Endometrial microvascular endothelial cells (primary cell): ENCODE measurements at regions not wholly inside any gene's neighbourhood (a gene's known extent, or its start where the extent isn't known, plus 50 kb on each side); places are given as distances from the start of the nearest gene placed in this dataset.

Experiments
- in situ Hi-C: cut with HindIII; loops from 2 replicates; pipeline ENCODE4 v1.10.0; 2017; ENCODE audit warnings: low sequenced_read_pairs, low pct_unique_long_range_greater_than_20kb; ENCODE audit errors: inconsistent ontology term

DNA sequence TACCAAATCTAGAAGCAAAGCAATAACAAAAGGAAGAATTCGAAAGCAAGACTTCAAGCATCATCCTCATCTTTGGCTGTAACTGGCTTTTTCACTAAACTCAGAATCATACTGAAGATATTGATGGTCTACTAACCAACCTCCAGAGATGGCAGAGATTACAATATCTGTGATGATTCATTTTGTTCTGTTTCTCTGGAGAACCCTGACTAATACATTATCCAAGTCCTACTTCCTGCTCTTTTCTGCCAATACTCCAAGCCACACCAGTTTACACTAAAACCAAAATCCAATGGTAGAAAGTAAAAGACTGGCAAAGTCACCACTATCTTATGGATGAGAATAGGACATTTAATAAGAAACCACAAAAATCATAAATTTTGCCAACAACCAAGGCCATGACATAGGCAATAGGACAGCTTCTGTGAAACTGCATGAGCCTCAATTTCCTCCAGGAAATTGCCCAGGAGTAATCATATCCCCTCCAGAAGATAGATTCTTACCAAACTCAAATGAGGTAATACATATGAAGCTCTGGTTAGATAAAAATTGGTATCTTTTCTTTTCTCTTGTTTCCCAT lies 159.8 kb downstream of the METTL4 start:
- in situ Hi-C loops = no loop called here

DNA sequence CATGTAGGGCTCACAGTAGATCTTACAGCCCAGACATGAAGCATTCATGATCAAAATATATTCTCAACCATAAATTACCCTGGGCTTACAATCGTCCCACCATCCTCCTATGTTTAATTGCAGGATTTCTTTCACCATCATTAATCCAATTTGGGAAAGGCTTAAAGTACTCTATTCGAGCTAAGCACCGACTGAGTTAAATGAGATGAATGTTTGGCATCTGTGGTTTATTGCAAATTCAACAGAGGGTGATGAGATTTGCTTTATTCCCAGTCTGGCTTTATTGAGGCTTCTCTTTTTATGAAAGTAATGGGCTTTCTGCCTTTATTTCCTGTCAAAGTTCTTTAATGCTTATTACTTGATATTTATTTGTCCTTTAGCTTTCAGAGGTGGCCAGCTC lies 159.0 kb downstream of the METTL4 start:
- in situ Hi-C loops = no loop called here

DNA sequence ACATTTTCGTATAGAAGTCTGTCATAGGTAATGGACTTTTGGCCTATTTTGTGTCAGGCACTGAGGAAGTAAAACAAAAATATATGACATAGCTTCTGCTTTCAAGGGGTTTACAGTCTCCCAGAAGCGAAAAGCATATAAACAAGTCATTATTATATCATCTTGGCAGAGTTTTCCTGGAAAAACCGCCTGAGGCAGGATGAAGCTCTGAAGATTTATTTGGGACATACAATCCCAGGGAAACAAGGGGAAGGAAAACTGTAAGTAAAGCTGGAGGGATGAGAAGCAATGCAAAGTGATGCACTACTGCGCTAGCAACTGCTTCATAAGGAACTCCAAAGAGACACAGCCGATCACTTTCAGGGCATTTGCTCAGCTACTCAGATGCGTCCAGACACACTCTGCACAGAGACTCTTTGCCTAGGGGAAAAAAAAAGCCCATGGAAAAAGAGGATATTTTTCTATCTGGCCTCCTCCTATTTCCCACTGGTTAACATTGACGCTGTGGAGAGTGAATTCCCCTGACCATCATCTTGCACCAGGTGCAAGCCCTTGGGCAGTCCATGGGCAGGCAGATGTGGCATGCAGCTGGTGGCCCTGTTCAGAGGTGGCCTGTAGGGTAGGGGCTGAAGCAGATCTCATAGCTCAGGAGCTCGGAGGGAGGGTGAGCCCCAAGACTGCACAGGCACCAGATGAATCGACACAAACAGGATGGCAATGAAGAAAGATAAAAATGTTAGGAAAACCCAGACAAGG lies 158.1 kb downstream of the METTL4 start:
- in situ Hi-C loops = no loop called here

DNA sequence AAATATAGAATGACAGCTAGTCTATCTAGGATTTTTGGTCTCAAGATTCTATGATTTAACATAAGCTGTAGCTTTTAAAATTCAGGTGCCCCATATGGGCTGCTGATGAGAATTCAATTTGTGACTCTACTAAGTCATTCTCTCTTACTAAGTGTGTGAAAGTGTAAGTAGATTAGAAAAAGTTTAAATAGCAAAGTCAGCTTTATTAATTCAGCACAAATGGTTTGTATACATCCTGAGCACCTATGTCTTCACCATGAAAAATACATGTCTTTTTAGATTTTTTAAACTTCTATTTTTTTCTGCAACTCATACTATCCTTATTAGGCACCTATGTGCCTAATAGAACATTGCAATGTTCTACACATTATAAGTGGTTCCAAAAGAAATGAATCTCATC lies 157.1 kb downstream of the METTL4 start:
- in situ Hi-C loops = no loop called here

DNA sequence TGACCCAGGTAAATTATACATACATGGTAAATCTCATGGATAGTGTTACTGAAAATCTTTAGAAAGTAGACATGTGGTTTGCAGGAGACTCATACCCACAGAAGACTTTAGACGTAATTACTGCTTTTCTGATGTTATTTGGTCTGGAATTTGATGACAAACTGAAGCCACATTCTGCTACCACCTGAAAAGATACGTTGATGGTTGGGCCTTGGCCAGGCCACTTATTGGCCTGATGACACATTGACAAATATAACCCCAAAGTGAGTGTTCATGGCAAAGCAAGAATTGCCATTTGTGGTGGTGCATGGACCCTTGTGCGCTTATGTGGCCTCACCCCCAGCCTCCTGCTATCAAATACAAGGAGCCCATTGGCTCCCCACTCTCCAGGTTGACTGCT lies 155.6 kb downstream of the METTL4 start:
- in situ Hi-C loops = no loop called here

DNA sequence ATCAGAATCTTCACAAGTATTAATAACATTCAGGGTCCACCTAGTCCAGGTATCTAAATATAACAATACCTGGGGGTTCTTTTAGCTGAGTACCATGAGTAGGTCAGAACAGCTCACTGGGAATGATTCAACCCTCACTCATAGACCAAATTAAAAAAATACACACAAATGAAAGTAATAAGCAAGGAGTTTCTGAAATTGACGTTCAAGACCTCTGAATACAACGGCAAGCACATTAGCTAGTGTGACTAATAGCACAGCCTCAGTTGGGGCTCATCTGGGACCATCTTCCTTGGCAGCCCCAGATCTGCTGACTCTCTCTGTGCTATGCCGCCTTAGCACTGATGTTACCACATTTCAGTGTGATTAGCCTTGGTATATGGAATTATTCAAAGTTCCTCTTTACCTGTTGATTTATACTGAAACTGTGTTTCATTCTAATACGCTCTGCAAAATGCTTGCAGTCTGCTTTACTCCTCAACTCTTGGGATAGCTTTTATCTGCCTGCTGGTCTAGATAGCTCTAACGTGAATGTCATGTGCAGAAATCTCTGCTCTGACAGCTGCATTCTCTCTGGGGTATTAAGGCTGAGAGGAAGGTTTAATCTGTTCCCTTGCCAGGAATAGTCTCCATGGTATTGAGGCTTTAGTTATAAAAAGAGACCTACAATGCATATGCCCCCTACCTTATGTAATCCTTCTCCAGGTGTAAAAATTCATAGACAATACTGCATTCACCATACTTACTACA lies 153.3 kb downstream of the METTL4 start:
- in situ Hi-C loops = no loop called here

DNA sequence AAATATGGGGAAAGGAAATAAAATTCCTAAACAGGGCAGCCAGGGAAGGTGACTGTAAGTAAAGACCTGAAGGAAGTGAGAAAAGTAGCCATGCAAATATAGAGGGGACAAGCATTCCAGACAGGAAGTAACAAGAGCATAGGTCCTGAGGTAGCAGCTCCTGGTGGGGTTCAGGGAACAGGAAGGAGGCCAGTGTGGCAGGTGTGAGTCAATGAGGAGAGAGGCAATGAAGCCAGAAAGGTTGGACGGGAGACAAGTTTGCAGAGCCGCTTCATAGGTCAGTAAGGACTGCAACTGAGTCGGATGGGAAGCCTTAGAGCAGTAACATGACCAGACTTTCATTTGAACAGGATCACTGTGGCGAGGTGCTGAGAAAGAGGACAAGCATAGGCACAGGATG lies 150.9 kb downstream of the METTL4 start:
- in situ Hi-C loops = no loop called here

DNA sequence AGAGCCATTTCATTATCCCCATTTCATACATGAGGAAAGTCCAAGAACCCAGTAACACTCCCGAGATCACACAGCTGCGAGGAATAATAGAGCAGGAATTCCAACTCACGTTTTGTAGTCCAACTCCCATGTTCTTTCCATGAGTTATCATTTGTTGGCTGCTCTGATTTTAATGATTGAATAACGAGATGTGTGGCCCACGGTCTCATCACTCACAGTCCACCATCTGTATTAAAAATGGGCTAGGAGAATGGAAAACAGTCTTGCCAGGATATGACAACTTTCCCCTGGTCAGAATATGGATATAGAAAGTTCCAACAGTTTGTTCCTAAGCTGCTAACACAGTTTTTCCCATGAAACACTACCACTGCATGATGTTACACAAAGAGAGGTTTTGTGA lies 147.5 kb downstream of the METTL4 start:
- in situ Hi-C loops = no loop called here

DNA sequence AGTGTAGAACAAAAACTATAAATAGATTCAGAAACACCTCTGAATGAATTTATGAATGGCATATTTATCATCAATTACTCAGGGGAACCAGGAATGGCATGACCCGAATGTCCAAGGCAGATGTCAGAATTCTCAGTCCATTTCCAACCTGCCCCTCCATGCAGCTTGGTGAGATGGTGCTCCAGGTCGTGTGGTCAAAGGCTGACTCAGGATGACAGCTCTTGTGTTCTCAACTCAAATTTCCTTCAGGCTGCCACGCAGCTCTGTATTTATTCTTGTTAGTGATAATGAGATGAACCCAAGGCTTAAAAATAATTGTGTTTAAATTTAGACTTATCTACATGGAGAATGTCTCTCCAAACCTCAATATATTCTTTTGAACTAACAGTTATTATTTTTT lies 146.9 kb downstream of the METTL4 start:
- in situ Hi-C loops = no loop called here

DNA sequence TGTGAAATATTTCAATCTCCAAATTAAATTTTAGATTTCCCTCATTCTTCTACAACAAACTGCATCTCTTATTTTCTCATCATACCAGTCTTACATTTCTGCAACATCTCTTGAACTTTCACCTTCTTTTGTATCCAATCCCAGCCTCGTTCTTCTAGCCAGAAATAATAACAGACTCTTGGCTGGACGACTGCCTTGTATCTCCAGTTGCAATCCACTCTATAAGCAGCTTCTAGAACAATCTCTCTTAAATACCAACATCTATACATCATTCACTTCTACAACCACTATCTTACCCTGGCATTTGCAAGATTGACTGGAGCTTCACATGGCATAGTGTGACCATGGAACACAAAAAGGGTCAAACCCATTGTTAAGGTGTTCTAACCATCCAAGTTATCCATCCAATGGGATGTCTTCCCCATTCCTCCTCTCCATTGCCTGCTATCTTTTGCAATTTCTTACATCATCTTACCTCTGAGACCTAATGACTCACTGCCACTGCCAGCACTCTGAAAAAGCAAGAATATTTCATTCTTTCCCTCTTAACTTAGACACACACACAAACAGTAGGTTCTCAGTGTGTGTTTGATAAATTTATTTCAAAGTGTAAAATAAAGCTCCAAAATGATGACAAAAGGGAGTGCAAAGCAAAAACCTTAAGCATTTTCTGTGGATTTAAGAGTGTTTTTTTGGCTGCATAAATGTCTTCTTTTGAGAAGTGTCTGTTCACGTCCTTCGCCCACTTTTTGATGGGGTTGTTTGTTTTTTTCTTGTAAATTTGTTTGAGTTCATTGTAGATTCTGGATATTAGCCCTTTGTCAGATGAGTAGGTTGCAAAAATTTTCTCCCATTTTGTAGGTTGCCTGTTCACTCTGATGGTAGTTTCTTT lies 145.6 kb downstream of the METTL4 start:
- in situ Hi-C loops = no loop called here

DNA sequence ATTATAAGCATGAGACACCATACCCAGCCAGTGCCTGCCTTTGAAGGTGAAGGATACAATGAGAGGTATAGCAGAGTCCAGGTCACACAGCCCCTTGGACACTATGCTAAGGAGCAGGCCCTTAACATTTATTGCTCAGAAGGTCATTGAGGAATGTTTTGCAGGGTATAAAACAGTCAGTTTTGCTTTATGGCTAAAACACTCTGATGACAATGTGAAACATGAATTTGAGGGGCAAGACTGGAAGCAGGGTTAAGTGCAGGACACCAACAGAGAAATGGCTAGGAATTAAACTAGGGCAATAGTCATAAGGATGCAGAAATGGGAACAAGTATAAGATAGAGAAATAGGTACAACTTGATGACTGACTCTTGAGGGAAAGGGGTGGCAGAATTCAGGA lies 141.1 kb downstream of the METTL4 start:
- in situ Hi-C loops = no loop called here

DNA sequence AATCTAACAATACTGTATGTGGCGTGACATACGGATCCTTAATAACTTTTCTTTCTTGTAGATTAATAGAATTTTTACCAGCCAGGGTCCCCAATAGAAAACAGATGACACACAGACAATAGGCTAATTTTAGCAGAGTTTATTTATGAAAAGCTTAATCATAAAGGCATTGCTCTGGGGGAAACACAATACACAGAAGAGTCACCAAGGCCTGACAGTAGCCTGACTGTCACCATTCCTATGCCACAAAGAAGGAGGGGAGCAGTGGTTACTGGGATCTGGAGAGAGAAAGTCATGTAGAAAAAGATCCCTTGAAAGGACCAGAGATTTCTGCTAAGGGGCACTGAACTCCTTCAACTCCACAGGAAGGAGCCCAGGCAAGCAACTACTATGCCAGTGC lies 139.5 kb downstream of the METTL4 start:
- in situ Hi-C loops = no loop called here

DNA sequence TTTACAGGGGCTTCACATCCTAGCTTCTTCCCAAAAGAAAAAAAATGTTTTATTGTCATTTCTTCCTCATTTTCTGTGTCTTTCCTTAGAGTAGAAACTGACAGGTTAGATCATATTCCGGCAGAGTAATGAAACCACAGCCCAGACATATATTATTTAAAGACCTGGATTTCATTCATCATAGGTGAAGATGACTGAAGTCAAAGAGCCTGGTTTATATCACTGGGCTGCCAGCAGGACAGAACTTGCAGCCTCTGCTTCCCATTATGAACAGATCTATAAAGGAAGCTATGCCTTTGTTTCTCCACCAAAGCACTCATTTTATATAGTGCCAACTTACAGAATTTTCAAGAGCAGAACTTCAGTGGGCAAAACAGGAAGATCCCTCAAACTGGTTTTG lies 137.9 kb downstream of the METTL4 start:
- in situ Hi-C loops = no loop called here

DNA sequence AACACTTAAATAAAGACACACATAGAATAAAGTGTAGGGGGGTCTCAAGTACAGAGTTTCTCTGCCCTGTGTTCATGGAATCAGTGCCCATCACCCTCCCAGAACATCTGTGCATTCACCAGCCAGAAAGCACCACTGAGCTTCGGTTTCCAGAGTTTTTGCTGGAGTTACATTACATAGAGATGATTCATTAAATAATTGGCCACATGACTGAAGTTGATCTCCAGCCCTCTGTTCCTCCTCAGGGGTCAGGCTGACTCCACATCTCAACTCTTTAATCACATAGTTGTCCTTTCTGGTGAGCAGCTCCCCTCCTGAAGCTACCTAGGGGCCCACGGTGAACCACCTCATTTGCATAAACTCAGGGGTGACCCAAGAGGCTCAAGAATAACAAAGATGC lies 129.8 kb downstream of the METTL4 start:
- in situ Hi-C loops = no loop called here

DNA sequence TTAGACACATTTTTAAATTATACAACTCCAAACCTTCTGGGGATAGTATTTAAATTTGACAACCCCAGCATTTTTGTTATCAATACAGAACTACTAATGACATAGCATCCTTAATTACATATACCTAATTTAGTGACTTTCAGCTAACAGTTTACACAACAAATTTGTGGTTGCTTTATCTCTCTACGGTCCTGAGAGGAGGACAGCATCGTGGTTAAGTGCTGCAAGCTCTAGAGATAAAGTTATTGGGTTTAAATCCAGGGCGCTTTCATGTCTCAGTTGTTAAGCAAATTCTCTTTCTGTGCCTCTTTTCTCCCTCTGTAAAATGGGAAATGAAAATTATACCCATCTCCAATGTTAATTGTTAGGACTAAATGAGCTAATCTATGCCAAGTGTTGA lies 129.3 kb downstream of the METTL4 start:
- in situ Hi-C loops = no loop called here

DNA sequence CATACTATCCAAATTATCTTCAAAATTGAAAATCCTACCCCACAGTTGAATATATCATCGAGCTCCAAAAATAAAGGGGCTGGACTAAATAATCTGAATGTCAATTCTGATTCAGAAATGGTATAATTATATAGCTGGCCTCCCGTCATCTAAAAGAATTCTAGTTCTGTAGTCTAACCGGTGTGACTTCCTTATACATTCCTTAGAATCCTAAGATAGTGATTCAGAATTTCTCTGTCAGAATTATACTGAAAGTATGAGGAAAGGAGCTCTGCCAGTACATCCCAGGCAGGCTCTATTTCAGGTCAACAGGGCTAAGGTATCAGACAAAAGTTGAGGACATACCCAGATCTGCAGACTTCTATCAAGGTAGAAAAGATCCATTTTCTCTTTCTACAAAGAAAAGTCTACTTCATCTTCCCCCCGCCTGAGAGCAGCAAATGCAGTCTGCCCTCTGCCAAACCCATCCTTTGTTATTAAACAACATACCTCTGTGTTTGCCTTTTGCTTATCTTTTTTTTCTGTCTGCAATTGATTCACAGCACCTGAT lies 128.5 kb downstream of the METTL4 start:
- in situ Hi-C loops = no loop called here

DNA sequence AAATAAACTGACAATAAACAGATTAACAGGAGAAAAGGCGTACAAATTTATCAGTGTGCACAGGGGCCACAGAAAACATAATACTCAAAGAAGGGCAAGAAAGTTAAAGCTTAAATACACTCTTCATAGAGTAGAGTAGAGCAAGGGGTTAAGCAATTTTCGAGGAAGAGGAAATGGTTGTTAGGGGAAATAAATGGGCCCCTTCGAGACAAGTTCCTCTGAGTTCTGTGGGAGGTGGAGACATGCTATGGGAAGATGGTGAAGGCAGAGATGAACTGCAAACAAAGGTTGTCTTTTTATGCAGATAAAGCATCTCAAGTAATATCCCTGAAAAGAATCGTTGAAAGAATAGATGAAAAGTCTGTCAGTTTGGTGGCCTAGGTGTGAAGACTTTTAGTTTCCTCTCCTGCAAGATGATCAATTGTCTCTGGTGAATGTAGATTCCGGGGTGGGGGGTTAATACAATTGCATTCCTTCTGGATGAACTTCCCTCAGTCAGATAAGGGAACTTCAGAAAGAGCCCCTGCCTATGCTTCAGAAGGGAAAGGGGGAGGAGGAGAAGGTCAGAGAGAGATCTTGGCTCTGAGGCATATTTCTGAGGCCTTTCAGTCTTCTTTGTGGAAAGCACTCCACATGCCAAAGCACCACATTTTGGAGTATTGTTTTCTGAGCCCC lies 127.0 kb downstream of the METTL4 start:
- in situ Hi-C loops = no loop called here

DNA sequence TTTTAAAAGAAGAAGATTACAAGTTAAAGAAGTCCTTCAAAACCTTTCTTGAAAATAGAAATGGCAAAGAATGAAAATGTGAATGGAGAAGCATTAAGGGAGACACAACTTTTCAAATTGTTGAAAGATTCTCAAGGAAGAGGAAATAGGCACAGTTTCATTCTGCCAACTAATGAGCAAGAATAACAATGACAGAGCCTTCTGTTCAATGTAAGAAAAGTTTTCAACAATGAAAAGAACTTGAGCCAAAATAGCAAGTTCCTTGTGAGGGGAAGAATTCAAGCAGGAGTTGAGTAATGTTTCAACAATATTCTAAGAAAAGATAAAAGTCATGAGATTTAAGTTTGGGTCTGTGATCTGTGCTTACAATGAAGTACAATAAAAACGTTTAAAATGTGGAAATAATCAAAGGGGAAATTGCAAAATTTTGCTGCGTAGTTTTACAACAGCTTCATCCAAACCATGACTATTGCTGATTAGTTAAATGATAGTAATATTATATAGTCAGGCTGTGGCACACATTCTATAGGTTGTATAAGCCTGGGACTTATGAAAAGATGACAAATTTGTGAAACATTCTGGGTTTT lies 122.6 kb downstream of the METTL4 start:
- in situ Hi-C loops = no loop called here
